ENCODE measurements at regions not wholly inside any gene's neighbourhood (a gene's known extent, or its start where the extent isn't known, plus 50 kb on each side); places are given as distances from the start of the nearest gene placed in this dataset.
A peak's percentile ranks its signal among the peaks of the same experiment; 100 is the strongest.

GRCh38 chr6:11633741-11634509, 96.4 kb downstream of the TMEM170B start:
- no peak for DNase-seq

GRCh38 chr6:11634948-11635347, 97.4 kb downstream of the TMEM170B start:
- DNase-seq = no peak

GRCh38 chr6:11636121-11636520, 98.6 kb downstream of the TMEM170B start:
- DNase-seq = no peak

GRCh38 chr6:11637266-11637665, 99.7 kb downstream of the TMEM170B start:
- DNase-seq = no peak

- DNase-seq = no peak
Measured at GRCh38 chr6:11639376-11640235, 102.1 kb downstream of the TMEM170B start.

GRCh38 chr6:11640486-11640885, 102.9 kb downstream of the TMEM170B start:
- no peak for DNase-seq

- no peak for DNase-seq
Measured at GRCh38 chr6:11644071-11644470, 106.5 kb downstream of the TMEM170B start.

- no peak for DNase-seq
Measured at GRCh38 chr6:11644601-11645000, 107.1 kb downstream of the TMEM170B start.

- DNase-seq = no peak
Measured at GRCh38 chr6:11645016-11645415, 107.5 kb downstream of the TMEM170B start.

- no peak for DNase-seq
Measured at GRCh38 chr6:11648436-11648775, 110.9 kb downstream of the TMEM170B start.

GRCh38 chr6:11648889-11649288, 111.3 kb downstream of the TMEM170B start:
- DNase-seq = no peak

- DNase-seq = no peak
Measured at GRCh38 chr6:11650025-11650696, 112.6 kb downstream of the TMEM170B start.

- DNase-seq = no peak
Measured at GRCh38 chr6:11650711-11651110, 113.2 kb downstream of the TMEM170B start.

- peak; percentile 24 for DNase-seq
Measured at GRCh38 chr6:11653028-11653583, 115.6 kb downstream of the TMEM170B start.

GRCh38 chr6:11654876-11655275, 117.3 kb downstream of the TMEM170B start:
- DNase-seq = no peak

- DNase-seq = no peak
Measured at GRCh38 chr6:11656491-11656890, 118.9 kb downstream of the TMEM170B start.

GRCh38 chr6:11659757-11660156, 118.8 kb downstream of the ADTRP start:
- DNase-seq = no peak

- DNase-seq = no peak
Measured at GRCh38 chr6:11662323-11662722, 116.3 kb downstream of the ADTRP start.

- no peak for DNase-seq
Measured at GRCh38 chr6:11663519-11663918, 115.1 kb downstream of the ADTRP start.
